ENCODE measurements at regions not wholly inside any gene's neighbourhood (a gene's known extent, or its start where the extent isn't known, plus 50 kb on each side); places are given as distances from the start of the nearest gene placed in this dataset.

DNA sequence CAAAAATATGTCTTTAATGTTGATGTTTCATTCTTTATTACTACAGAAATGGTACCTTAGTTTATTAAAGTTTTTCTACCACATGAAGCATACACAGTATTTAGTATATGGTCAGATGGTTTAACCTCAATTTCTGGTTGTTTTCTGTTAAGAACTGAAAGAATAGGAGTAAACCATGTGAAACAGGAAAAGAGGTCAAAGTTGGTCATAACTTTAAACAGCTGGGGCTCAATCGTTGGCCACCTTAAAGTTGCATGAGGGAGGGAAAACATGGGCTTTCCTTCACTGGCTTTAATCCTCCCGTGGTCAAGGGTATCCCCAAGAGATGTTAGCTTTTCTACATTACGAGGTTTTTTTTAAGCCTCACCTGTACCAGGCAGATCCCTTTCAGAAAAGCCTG, 483.3 kb upstream of the ADAMTS5 start:
- TF ChIP-seq, protein P1, sequence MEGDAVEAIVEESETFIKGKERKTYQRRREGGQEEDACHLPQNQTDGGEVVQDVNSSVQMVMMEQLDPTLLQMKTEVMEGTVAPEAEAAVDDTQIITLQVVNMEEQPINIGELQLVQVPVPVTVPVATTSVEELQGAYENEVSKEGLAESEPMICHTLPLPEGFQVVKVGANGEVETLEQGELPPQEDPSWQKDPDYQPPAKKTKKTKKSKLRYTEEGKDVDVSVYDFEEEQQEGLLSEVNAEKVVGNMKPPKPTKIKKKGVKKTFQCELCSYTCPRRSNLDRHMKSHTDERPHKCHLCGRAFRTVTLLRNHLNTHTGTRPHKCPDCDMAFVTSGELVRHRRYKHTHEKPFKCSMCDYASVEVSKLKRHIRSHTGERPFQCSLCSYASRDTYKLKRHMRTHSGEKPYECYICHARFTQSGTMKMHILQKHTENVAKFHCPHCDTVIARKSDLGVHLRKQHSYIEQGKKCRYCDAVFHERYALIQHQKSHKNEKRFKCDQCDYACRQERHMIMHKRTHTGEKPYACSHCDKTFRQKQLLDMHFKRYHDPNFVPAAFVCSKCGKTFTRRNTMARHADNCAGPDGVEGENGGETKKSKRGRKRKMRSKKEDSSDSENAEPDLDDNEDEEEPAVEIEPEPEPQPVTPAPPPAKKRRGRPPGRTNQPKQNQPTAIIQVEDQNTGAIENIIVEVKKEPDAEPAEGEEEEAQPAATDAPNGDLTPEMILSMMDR (conservative IDR thresholded peaks at IDR 0.05), result no peak
- no peak for TF ChIP-seq ZFX (IDR thresholded peaks at IDR 0.05)
